A673 (cell line): ENCODE measurements at regions not wholly inside any gene's neighbourhood (a gene's known extent, or its start where the extent isn't known, plus 50 kb on each side); places are given as distances from the start of the nearest gene placed in this dataset.

Experiments
- BruUV-seq: library from RNA; stranded (reverse); fragments of 400-500 nt; replicated peaks from 2 replicates; lab custom pipeline; 2021; lab: Mats Ljungman, UMichigan
- CTCF ChIA-PET: fragments of 300-600 bp; sonication (Branson Sonifier 250); formaldehyde crosslinking; loops from one replicate; lab custom pipeline; 2022; ENCODE audit warnings: antibody characterized with exemption; lab: Charles Lee
- POLR2A ChIA-PET: fragments of 300-600 bp; sonication (Branson Sonifier 250); formaldehyde crosslinking; loops from one replicate; lab custom pipeline; 2022; ENCODE audit warnings: antibody characterized with exemption; ENCODE audit not compliant: low non-redundant PET; lab: Charles Lee
- DNase-seq: peaks from one replicate; pipeline ENCODE4 v3.0.0-alpha.2; 2015; ENCODE audit warnings: low spot score
- H3K27ac ChIP-seq: fragments of 200-600 bp; sonication (generic); 2 replicates; pipeline ENCODE4 v1.5.1; 2016; ENCODE audit warnings: mixed run types, low read depth, mild to moderate bottlenecking, mixed read lengths, antibody characterized with exemption, low read length; ENCODE audit not compliant: poor library complexity, severe bottlenecking
- H3K27me3 ChIP-seq: fragments of 200-600 bp; sonication (generic); replicated peaks from 2 replicates; pipeline ENCODE4 v1.6.1; 2017; ENCODE audit warnings: mixed run types, low read depth, mild to moderate bottlenecking, mixed read lengths, antibody characterized with exemption, low read length; ENCODE audit not compliant: insufficient read depth, poor library complexity
- H3K36me3 ChIP-seq: fragments of 200-600 bp; sonication (generic); 2 replicates; pipeline ENCODE4 v1.6.1; 2016; ENCODE audit warnings: mixed run types, mild to moderate bottlenecking, mixed read lengths, antibody characterized with exemption, low read length; ENCODE audit not compliant: insufficient read depth, poor library complexity, severe bottlenecking
- H3K4me1 ChIP-seq: fragments of 200-600 bp; sonication (generic); 2 replicates; pipeline ENCODE4 v1.6.1; 2017; ENCODE audit warnings: mixed run types, mild to moderate bottlenecking, mixed read lengths, antibody characterized with exemption, low read length; ENCODE audit not compliant: insufficient read depth, poor library complexity, severe bottlenecking
- H3K4me3 ChIP-seq: fragments of 200-600 bp; sonication (generic); 2 replicates; pipeline ENCODE4 v1.5.1; 2016; ENCODE audit warnings: low read depth, mixed run types, mild to moderate bottlenecking, mixed read lengths, low read length; ENCODE audit not compliant: poor library complexity, severe bottlenecking
- H3K9me3 ChIP-seq: fragments of 200-600 bp; sonication (generic); 2 replicates; pipeline ENCODE4 v1.6.1; 2016; ENCODE audit warnings: mixed run types, low read depth, mild to moderate bottlenecking, mixed read lengths, antibody characterized with exemption, low read length; ENCODE audit not compliant: poor library complexity, severe bottlenecking
- EZH2 ChIP-seq: fragments of 200-600 bp; sonication (generic); IDR thresholded peaks from 2 replicates; pipeline ENCODE4 v1.6.1; 2017; ENCODE audit warnings: borderline replicate concordance, low read depth, mild to moderate bottlenecking, mixed read lengths, antibody characterized with exemption, low read length; ENCODE audit not compliant: poor library complexity, severe bottlenecking
- intact Hi-C: fragments of 100-400 bp; cut with micrococcal nuclease; formaldehyde crosslinking; loops from one replicate; pipeline ENCODE4 v1.10.0; 2022; ENCODE audit not compliant: unreplicated experiment
- TF ChIP-seq, protein P1 (sequence below): fragments of 300-800, 200-600 bp; sonication (generic); conservative IDR thresholded peaks from 2 replicates; pipeline ENCODE4 v1.5.1; 2017; ENCODE audit warnings: low read depth, mild to moderate bottlenecking, antibody characterized with exemption, low read length, moderate library complexity, mixed read lengths

- CTCF ChIA-PET: no interaction called here
- TF ChIP-seq EZH2: no peak
- TF ChIP-seq, protein P1, sequence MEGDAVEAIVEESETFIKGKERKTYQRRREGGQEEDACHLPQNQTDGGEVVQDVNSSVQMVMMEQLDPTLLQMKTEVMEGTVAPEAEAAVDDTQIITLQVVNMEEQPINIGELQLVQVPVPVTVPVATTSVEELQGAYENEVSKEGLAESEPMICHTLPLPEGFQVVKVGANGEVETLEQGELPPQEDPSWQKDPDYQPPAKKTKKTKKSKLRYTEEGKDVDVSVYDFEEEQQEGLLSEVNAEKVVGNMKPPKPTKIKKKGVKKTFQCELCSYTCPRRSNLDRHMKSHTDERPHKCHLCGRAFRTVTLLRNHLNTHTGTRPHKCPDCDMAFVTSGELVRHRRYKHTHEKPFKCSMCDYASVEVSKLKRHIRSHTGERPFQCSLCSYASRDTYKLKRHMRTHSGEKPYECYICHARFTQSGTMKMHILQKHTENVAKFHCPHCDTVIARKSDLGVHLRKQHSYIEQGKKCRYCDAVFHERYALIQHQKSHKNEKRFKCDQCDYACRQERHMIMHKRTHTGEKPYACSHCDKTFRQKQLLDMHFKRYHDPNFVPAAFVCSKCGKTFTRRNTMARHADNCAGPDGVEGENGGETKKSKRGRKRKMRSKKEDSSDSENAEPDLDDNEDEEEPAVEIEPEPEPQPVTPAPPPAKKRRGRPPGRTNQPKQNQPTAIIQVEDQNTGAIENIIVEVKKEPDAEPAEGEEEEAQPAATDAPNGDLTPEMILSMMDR: no peak
- no TSS peak for BruUV-seq
- intact Hi-C loops: no loop called here
- H3K4me1 ChIP-seq: no peaks in the 10 kb centered on the region
- peaks cover 17% of the 10 kb centered on the region for H3K27me3 ChIP-seq
- DNase-seq: no peak
- no peak overlapping the region for H3K27ac ChIP-seq
- H3K4me3 ChIP-seq: no peak overlapping the region
- H3K9me3 ChIP-seq: no peaks in the 10 kb centered on the region
- H3K36me3 ChIP-seq: no peaks in the 10 kb centered on the region
- POLR2A ChIA-PET: no interaction called here
Measured at GRCh38 chr1:90802622-90803021, 85.5 kb upstream of the BARHL2 start.

DNA sequence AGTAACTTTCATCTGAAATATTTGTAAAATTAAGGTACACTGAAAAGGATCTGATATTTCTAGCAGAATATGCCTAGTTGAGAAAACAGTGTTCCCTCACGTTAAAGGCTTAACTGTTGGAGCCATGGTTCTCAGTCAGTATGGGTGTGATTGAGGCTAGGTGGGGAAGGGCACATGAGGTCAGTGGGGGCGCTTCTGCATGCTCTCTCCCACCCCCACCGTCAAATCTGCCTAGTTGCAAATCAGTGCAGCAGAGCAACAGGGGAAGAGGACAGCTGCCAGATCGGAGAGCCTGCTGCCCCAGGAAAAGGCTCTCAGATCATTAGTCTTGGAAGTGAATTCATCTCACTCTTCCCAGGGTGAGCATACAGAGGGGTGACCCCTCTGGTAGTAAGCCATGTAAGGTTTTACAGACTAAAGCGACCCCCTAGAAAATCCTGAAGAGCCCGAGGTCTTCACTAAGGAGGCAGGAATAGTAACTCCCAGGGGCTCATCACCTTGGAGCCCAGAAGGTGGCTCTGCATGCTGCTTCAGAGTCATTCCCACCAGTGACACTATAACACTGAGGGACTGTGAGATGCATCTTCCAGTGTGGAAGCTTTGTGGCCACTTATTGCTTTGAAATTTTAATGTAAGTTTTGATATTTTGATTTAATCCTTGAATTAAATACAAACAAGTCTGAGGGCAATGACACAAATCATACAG, 83.1 kb upstream of the BARHL2 start:
- BruUV-seq: no TSS peak
- CTCF ChIA-PET: no interaction called here

DNA sequence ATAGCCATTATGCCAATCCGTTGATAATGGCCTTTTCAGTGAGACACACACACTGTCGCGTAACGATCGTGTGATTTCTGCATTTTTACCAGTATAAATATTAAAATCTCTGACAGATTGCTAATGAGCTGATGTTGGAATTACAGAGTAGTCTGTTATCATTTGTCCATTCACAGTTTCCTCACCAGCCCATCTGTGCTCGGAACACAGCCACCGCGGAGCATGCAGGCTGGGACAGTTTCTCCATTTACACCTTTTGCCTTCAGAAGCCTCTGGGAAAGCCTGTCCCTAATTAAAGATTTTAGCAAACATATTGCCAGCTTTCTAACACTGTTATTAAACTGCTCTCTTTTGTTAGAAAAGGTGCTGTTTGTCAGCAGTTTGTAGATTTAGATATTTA, 82.2 kb upstream of the BARHL2 start:
- intact Hi-C loops: no loop called here

More for the DNA sequence above, 83.1 kb upstream of the BARHL2 start:
- POLR2A ChIA-PET: no interaction called here
- Histone ChIP-seq H3K27me3 (peaks cover 28% of the 10 kb centered on the region), H3K4me3 (no peak overlapping the region), H3K27ac (no peak overlapping the region), H3K36me3 (no peaks in the 10 kb centered on the region), H3K9me3 (no peaks in the 10 kb centered on the region), H3K4me1 (peaks cover 8% of the 10 kb centered on the region)
- no peak for TF ChIP-seq EZH2
- TF ChIP-seq, protein P1: no peak
- DNase-seq: no peak
- intact Hi-C loops: no loop called here

More for the DNA sequence above, 82.2 kb upstream of the BARHL2 start:
- H3K4me1 ChIP-seq: peaks cover 17% of the 10 kb centered on the region
- no peaks in the 10 kb centered on the region for H3K36me3 ChIP-seq
- TF ChIP-seq, protein P1: no peak
- no peak for TF ChIP-seq EZH2
- no TSS peak for BruUV-seq
- H3K27ac ChIP-seq: no peak overlapping the region
- H3K9me3 ChIP-seq: no peaks in the 10 kb centered on the region
- POLR2A ChIA-PET: no interaction called here
- no peak overlapping the region for H3K4me3 ChIP-seq
- CTCF ChIA-PET: no interaction called here
- H3K27me3 ChIP-seq: peaks cover 28% of the 10 kb centered on the region
- DNase-seq: no peak
